GM21619 (cell line): ENCODE measurements at regions not wholly inside any gene's neighbourhood (a gene's known extent, or its start where the extent isn't known, plus 50 kb on each side); places are given as distances from the start of the nearest gene placed in this dataset.
"Not testable (repeated sequence)": the region's sequence is repeated elsewhere in the genome, so short reads cannot be mapped to it uniquely, and the experiment has no call there.

Source experiments
- ATAC-seq: cut with Tn5 transposase; IDR thresholded peaks from one replicate; pipeline ENCODE4 v1.9.1; 2021; ENCODE audit not compliant: unreplicated experiment

DNA sequence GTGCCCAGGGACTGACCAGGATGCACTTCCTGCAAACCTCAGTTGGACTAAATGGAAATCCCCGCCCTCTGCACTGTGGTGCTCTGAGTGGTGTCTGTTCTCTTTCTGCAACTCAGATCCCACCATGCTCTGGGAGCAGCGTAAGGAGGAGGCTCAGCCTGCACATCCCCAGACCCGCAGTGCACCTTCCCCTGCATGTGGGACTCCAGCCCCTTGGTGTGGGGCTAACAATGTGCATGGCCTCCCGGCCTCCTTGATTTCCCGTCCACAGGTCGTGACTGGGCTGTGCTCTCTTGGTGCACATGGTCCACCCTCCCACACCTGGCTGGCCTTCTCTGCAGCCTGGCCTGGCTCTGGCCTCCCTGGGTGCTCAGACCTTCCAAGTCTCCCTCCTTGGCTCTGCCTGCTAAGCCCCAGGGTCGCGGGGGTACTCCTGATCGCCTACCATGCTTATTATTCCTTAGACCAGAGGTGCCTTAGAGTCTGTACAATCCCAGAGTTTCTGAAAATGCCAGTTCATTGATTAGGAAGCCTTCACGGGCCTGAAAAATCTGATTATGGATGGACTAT, 397.5 kb downstream of the IRX2 start:
- no peak for ATAC-seq

DNA sequence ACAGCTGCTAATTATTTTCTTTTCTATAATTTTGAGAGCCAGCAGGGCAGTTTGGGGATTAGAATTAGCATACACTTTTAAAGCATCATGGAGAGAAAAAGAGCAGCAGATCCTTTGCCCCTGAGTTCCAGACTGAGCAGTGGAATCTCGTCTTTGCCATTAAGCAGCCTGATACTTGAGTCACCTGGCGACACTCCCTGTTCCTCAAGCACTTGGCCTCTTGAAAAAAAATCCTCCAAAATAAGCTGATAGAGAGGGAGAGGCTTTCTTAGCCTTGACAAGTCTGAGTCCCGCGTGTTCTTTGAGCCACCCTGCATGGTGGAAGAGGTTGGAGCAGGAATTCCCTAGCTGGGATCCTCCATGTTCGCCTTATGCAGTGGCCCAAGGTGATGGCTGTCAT, 398.3 kb downstream of the IRX2 start:
- ATAC-seq = no peak

DNA sequence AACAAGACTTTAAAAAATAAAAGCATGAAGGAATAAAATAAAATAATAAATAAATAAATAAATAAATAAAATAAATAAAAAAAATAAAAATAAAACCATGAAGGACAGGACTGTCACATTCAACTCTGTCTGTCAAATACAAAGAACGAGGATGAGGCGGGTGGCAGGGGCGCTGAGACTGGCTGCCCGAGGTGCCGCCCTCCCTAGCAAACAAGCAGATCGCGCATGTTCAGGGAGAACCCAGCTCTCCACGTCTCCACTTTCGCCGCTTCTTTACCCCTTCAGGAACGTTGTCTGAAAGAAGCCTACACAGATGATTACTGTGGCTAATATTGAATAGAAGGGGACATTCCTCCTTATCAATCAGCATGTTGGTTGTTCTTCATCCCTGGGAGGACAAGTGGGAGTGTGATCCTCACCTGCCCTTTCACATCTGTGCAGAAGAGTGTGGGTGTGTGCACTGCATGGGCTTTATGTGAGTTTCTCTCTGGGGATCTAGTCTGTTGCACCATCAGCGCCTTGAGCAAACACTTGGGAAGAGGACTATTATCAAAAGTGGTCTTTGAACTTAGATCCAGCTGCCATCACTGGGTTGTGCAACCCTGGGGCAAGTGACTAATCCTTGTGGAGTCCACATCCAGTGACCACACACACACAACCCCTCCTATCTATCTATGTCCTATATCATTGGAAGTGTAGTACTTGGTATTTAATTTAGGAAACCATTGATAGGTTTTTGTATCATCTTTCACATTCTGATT, 399.2 kb downstream of the IRX2 start:
- ATAC-seq = no peak

DNA sequence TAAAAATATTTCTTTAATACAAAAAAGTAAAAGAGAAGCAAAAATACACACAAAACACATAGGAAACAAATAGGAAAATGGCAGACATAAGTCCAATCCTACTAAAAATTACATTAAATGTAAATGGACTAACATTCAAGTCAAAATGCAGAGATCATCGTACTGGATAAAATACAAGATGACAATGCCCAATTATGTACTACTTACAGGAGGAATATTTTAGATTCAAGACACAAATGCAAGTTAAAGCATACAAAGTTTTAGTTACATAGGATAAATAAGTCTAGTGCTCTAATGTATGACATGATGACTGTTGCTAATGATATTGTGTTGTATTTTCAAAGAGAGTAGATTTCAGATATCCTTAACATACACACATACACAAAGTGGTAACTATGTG, 401.7 kb downstream of the IRX2 start:
- not testable (repeated sequence) for ATAC-seq

DNA sequence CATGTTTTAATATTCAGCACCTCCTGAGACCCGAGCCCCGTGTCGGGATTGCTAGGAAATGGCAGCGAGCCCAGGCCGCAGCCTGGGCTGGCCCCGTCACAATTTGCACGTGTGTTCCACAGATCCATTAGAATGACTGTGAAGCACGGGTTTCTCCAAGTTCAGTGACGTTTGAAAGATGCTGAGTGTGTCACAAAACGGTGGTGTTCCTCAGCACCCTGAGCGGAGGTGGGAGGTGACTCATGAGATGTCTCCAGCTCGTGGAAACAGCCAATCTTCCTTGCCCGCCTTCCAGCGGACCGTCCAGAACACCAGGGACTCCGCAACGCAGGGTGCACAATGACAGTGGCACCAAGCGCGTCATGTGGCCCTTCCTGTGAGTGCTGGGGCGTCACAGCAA, 412.8 kb downstream of the IRX2 start:
- ATAC-seq = no peak

DNA sequence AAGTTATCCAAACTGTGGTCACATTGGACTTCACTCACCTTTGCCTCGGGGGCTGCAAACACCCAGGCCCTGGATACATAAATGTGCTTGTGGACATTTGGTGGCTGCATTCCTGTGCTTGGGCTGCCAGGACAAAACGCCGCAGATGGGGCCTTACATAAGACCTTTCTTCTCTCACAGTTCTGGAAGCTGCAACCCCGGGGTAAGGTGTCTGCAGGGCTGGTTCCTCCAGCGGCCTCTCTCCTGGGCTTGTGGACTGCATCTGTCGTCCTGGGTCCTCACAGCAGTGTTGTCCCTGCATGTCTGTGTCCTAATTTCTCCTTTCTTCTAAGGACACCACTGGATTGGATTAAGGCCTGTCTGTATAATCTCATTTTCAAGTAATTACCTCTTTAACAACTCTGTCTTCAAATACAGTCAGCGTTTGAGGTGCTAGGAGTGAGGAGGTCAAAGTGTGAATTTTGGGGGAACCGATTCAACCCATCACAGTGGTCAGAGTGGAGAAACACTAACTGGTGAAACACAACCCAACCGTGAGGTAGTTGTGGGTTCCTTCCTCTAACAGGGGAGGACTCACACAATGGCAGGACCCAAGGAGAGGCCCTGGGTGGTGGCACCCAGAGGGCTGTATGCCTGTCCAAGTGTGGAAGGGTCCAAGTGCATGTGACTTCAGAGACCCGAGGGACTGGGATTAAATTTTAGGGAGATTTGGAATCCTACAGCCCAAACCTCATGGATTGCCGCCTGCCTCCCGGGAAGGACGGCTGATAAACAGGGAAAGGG, 415.6 kb downstream of the IRX2 start:
- no peak for ATAC-seq

DNA sequence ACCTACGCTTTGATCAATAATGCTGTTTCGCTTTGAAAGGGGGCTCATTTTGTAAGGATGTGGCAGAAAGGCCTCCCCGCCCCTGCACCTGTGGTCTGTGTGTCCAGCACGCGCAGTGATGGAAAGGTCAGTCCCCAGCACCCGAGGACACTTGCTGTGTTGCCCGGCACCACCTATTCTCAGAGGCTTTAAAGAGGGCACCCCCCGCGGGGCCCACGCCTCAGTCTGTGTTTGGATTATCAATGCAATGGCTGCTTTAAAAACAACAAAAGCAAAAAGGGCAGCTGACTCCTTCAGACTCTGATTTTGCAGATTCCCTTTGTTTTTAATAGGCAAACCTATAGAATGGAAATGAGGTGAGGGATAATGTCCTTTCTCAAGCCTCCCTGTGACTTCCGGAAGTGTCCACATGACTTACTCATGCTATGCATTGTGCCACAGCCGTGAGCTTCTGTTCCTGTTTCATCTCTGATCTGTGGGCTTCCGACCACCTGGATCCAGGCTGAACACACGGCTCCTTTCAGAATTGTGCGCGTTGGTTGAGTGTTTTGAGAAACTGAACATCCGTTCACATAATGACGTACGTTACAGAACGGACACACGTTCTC, 416.2 kb downstream of the IRX2 start:
- ATAC-seq = no peak

DNA sequence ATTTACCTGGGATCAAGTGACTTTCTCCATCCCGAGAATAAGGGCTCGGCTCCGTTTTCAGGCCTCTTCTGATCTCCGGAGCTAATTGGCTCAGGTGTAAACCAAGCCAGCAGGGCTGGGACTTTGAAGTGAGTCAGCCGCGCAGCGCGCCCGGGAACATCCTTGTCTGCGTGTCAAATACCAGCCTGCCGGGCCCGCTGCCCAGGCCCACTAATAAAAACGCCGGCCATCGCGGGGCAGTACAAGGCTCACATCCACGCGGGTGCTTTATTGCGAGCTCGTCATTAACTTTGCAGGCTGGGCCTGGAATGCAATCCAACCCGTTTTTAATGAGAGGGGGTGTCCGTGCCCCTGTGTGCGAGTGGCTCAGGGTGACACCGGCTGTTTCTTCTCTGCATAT, 416.8 kb downstream of the IRX2 start:
- ATAC-seq = no peak

DNA sequence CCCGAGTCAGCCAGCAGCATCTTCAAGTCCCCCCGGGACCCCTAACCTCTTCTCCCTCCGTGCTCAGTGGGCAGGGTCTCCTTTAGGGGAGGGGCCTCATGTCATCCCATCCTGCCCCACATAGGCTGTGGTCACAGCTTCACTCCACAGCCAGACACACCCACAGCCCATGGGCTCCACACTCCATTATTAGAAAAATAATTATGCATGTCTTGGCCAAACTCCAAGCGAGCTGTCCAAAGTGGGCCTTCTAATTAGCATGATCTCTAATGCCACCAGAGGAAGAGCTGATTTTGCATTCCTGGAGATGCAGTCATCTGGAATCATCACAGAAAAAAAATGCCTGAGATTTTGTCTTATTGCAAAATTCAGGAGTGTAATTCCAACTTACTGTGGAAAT, 418.2 kb downstream of the IRX2 start:
- ATAC-seq = no peak

DNA sequence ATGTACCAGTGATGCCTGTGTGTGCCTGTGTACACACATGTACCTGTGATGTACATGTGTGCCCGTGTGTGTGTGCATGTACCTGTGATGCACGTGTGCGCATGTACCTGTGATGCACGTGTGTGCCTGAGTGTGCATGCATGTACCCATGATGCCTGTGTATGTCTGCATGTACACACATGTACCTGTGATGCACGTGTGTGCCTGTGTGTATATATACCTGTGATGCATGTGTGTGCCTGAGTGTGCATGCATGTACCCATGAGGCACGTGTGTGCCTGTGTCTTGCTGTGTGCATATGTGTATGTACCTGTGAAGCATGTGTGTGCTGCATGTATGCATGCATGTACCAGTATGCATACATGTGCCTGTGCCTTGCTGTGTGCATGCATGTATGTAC, 419.0 kb downstream of the IRX2 start:
- ATAC-seq = no peak

DNA sequence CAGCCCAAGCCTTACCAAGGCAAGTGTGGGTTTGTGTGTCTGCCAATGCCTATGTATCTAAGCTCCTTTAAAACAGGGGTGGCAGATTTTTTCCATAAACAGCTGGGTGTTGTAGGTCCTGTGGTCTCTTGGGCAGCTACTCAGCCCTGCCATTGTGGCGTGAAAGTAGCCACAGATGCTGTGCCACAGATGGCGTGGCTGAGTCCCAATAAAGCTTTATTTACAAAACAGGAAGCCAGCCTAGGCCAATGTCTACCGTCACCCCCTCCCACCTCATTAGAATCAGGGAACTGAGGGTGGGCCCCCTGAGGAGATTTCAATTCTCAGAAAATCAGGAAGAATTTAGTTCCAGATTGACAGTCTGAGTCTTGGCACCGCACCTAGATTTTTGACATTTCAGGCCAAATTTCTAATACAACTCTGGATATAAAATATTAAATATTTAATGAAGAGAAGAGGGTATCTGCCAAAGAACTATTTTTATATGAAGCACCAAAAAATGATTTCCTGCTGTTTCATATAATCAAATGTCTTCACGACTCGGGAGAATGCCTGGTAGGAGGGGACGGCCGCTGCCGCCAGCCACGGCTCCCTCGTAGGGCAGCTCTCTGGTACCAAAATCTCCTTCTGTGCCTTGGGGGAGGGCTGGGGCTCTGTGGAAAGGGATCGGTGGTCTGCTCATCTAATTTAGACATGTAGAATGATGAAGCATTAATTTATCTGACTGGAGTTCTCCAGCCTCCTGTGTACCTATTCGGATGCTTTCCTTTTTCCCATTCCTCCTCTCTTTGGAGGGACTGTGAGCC, 420.9 kb downstream of the IRX2 start:
- no peak for ATAC-seq

DNA sequence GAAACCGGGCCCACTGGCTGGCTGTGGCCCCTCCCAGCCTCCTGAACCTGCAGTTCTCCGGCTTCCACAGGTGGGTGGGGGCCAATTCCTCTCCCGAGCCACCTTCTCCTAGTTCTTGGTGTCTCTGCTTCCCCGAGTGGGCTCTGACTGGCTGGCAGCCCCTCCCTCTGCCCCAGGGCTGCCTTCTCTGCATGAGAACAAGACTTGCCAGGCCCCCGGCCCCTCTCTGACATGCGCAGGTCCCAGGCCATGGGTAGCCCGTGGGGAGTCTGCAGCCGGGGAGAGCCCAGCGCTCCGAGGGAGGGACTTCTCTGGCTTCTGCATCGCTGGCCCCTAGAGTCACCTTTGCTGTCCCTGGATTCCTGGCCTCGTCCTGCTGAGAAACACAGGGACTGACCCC, 421.7 kb downstream of the IRX2 start:
- no peak for ATAC-seq

DNA sequence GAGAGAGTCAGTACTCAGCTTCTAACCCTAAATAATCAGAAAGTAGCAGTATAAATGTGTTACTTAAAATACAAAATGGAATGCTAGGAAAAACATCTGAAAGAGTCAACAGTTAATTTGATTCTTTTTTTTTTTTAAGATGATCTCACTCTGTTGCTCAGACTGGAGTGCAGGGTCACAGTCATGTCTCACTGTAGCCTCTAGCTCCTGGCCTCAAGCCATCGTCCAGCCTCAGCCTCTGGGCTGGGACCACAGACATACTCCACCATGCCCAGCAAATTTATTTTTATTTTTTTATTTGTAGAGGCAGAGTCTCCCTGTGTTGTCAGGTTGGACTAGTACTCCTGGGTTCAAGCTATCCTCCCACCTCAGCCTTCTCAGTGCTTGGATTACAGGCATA, 424.9 kb downstream of the IRX2 start:
- ATAC-seq = no peak

DNA sequence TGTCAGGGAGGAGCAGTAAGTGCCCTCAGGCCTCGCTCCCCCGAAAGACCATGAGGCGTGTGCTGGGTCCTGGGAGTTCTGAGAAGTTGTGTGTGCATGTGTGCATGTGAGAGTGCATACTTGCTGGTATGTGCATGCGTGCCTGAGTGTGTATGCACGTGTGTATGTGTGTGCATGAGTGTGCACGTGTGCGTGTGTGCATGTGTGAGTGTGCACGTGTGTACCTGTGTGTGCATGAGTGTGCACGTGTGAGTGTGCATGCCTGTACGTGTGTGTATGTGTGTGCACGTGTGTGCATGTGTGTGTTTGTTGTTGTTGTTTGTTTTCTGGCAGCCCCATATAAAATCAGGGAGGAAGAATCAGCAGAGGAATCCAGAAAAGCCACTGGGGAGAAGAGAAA, 426.7 kb downstream of the IRX2 start:
- ATAC-seq = no peak

DNA sequence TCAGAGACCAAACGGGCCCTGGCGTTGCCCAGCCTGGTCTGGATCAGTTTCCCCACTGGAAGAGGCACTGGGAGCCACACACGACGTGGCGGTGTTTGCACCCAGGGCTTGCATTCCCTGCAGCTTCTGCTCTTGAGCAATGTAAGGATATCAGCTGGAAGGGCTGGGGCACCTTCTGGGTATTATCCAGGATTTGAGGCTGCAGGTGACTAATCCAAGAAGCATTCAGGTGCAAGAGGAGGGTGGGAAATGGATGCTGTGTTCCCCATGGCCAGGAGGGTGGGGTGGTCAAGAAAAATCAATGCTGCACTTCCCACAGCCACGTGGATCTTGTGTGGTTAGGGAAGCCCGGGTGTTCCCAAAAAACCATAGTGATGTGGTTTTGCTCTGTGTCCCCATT, 430.9 kb downstream of the IRX2 start:
- ATAC-seq = no peak

DNA sequence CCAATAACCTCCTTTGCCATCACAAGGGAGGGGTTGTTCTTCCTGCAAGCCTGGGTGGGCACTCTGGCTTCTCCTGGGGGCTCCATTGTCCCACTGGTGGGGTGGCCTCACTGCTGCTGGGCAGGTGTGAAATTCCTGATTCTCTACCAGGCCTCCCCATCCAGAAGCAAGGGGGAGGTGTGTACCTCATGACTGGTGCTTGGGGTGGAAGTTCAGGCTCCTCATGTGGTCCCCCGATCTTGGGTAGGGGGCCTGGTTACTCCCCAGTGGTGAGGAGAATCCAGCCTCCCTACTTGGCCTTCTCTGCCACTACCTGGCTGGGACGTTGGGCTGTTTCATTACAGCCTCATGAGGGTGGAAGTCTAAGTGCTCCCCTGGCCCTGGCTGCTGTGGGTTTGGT, 433.9 kb downstream of the IRX2 start:
- ATAC-seq = no peak

DNA sequence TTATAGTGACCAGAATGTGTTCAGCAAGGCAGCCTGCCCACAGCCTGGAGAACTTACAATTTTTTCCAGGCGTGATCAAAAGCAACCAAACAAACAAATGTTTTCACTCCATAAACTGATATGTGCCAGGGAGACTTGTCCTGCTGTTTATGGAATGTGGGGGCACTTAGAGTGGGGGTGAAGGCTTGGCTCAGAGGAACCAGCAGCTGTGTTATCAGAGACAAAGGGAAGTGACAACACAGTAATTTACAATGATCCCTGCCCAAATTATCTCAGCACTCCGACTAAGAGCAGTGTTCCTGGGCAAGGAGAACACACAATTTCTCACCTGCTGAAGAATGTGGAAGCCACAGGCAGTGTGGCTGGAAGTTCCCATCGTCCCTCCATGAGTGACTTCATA, 429.1 kb upstream of the IRX4 start:
- ATAC-seq = no peak

DNA sequence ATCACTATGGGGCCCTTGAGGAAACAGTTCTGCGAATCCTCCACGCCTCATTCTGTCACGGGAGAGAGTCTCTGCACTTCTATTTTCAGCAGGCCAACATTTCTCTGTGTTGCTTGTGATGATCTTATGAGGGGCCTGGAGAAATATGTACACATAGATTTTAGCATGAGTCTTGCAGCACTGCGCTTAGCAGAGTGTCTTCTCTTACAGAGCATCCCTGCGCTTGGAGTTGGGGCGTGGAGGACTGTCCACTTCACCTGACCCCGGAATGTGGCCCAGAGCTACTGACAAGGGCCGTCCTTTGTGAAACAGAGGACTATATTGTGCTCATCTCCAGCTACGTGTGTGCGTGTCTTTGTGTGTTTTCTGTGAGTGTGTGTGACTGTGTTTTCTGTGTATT, 428.2 kb upstream of the IRX4 start:
- ATAC-seq = no peak

DNA sequence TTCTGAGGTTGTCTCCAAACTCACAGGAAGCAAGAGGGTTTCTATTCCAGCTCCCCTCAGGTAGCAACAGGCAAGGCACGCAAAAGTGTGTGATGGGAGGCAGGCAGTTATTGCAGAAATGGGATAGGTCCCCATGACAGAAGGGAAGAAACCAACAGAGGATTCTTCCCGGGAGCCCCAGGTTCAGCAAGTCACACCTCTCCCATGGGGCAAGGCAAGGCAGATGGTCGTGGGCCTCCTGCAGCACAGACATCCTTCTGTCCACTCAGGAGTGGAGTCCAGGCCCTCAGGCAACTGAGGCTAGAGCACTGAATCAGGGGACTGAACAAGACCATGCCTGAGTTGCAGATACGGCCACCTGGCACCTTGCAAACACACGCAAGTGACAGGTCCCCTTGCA, 424.9 kb upstream of the IRX4 start:
- no peak for ATAC-seq

DNA sequence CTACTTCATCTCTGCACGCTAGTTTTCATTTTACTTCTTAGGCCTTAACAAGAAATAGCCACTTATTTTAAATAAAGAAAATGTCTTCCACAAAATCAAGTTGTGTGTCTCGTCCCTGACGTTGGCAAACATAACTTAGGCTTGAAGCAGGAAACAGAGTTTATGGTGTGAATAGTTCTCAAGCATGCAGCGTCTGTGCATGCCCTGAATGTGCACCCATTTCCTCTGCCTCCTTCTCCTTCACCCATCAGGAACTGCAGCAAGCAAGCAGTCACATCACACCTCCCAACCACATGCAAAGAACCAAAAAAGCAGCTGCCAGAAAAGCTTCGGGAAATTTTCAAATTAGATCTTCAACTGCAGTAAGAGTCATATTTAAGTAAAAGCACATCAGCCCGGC, 424.0 kb upstream of the IRX4 start:
- no peak for ATAC-seq

DNA sequence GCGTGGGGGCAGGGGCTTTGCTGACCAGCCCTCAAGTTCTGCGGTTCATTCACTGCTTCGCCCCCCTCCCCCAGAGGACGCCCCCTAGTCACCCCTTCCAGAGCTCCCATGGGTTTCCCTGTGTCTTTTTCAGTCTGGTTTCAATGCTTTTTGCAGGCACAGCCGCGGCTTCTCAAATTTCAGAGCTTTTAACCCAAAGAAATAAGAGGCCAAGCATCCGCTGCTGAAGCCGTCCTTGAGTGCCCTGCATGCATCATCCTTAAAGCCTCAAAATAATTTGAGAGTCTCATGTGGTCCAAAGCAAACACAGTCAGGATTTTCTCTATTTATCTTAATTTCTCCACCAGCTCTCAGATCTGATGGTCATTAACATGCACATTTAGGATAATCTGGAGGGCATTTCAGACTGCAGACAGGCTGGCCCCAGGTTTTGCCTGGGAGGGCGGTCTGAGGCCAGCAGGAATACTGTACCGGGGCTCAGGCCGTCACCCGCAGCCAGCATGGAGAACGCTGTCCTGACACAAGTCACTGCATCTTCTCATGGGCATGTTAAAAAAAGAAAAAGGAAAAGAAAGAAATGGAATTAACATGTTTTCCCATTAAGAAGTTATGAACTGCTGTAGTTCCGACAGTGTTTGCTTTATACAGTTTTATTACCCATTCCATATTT, 420.8 kb upstream of the IRX4 start:
- no peak for ATAC-seq
